Lower leg skin (tissue), 3 donors: ENCODE measurements at regions not wholly inside any gene's neighbourhood (a gene's known extent, or its start where the extent isn't known, plus 50 kb on each side); places are given as distances from the start of the nearest gene placed in this dataset.

ENCODE experiments used
- POLR2A ChIP-seq, 2 donors: fragments of 450-650 bp; IDR thresholded peaks; one replicate each; pipeline ENCODE4 v1.6.1; 2016 to 2017; ENCODE audit warnings: antibody characterized with exemption in 2 of 2, mild to moderate bottlenecking in 1 of 2, moderate library complexity in 1 of 2
- TF ChIP-seq, protein P1 (sequence below), 3 donors: fragments of 450-650 bp; IDR thresholded peaks; one replicate each; pipeline ENCODE4 v1.5.1; 2016; ENCODE audit warnings: antibody characterized with exemption in 3 of 3, mild to moderate bottlenecking in 3 of 3, moderate library complexity in 2 of 3

DNA sequence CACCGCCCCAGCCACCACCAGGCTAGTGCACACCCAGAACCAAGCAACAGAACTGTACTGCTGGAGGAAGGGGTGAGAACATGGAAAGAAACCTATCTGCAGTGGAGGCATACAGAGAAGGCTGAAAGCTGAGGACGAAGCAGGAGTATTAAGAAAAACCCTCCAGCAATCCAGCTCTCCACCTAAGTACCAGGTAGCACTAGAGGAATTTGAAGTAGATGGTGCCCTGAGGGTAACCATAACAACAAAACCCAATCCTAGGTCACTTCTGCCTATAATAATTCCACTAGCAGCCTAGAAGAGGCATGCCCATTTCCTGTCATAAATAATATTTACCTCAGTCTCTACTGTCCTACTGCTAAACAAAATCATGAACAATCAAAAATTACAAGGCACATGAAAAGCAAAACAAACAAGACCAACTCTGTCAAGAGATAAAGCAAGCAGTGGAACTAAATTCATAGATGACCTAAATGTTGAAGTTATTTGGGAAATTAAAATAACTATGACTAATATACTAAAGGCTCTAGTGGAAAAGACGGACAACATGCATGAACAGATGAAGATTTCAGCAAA is 51.1 kb downstream of the HYCC1 start:
- TF ChIP-seq, protein P1, sequence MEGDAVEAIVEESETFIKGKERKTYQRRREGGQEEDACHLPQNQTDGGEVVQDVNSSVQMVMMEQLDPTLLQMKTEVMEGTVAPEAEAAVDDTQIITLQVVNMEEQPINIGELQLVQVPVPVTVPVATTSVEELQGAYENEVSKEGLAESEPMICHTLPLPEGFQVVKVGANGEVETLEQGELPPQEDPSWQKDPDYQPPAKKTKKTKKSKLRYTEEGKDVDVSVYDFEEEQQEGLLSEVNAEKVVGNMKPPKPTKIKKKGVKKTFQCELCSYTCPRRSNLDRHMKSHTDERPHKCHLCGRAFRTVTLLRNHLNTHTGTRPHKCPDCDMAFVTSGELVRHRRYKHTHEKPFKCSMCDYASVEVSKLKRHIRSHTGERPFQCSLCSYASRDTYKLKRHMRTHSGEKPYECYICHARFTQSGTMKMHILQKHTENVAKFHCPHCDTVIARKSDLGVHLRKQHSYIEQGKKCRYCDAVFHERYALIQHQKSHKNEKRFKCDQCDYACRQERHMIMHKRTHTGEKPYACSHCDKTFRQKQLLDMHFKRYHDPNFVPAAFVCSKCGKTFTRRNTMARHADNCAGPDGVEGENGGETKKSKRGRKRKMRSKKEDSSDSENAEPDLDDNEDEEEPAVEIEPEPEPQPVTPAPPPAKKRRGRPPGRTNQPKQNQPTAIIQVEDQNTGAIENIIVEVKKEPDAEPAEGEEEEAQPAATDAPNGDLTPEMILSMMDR (IDR thresholded peaks at IDR 0.05): no peak
- TF ChIP-seq POLR2A (IDR thresholded peaks at IDR 0.05): no peak
